ENCODE measurements at regions not wholly inside any gene's neighbourhood (a gene's known extent, or its start where the extent isn't known, plus 50 kb on each side); places are given as distances from the start of the nearest gene placed in this dataset.
"Not testable (repeated sequence)": the region's sequence is repeated elsewhere in the genome, so short reads cannot be mapped to it uniquely, and the experiment has no call there.

- DNase-seq (ENCODE audit: low spot score) = no peak
These were observed 211.4 kb downstream of the DEPDC1B start for GRCh38 chr5:60488466-60489130.

DNA sequence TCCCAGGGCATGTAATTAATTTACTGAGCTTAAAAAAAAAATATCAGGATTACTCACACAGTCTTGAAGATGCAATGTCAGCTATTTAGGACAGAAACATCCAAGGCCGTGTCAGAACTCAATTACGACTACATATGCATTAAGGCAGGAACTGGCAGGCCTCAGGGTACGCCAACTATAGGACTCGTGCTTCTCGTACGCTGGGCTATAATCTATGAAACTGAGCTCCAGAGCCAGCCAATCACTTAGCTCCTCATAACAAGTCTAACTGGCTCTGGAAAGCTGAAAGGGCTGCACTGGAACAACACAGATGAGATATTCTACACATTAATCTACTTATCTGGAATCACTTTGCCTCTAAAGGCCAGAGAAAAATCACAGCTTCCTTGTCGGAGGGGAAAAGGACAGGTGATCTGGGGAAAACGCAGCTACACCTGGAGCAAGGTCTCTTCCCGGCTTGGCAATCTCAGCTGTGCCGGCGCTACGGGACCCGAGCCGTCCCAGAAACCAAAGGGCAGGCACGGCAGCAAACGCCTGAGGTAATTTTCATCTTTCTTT lies 212.0 kb downstream of the DEPDC1B start:
- peak; percentile 44 for DNase-seq (ENCODE audit: low spot score)

GRCh38 chr5:60487476-60487875 lies 212.5 kb downstream of the DEPDC1B start:
- no peak for DNase-seq (ENCODE audit: low spot score)

GRCh38 chr5:60485361-60485760 lies 214.6 kb downstream of the DEPDC1B start:
- no peak for DNase-seq (ENCODE audit: low spot score)

- DNase-seq (ENCODE audit: low spot score) = no peak
These were observed 216.9 kb downstream of the DEPDC1B start for GRCh38 chr5:60483050-60483449.

GRCh38 chr5:60482301-60482700 lies 217.7 kb downstream of the DEPDC1B start:
- DNase-seq (ENCODE audit: low spot score) = no peak

DNA sequence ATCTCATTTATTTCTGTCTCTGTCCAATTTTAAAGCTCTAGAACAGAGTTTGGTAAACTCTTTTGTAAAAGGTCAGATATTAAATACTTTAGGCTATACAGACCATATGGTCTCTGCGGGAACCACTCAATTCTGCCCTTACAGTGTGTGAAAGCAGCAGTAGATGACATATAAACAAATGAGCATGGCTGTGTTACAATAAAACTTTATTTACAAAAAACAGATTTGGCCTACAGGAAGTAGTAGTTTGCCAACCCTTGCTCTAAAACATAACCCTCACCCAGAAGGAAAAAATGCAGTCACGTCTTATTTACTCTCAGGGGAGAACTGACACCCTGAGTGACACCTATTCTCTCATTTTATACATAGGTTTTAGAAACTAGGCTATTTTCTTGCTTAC lies 220.4 kb downstream of the DEPDC1B start:
- no peak for DNase-seq (ENCODE audit: low spot score)

GRCh38 chr5:60477849-60478248 lies 222.1 kb downstream of the DEPDC1B start:
- DNase-seq (ENCODE audit: low spot score) = no peak

DNA sequence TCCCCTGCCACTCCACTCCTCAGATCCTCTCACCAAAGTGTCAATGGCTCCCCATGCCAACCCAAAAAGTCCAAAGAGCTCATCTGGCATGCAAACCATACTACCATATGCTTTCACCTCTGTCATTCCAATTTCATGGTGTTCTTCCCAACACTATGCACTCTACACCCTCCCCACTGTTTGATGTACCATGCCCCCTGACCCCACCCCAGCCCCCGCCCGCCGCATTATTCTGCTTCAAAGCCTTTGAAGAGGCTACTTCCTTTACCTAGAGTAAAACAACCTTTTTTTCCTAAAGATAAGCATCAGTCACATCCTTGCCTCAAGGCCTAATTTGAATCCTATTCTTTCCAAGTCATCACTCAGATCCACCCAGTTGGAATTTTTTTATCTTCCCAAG lies 226.3 kb downstream of the DEPDC1B start:
- no peak for DNase-seq (ENCODE audit: low spot score)

DNA sequence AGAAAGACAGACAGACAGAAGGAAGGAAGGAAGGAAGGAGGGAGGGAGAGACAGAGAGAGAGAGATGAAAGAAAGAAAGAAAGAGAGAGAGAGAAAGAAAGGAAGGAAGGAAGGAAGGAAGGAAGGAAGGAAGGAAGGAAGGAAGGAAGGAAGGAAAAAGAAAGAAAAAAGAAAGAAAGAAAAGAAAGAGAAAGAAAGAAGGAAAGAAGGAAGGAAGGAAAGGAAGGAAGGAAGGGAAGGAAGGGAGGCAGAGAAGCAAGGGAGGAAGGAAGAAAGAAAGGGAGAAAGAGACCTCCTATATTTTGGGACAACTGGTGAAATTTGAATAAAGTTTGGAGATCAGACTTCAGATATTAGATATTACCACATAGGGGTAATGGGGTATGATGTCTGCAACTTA lies 226.9 kb downstream of the DEPDC1B start:
- not testable (repeated sequence) for DNase-seq (ENCODE audit: low spot score)

- no peak for DNase-seq (ENCODE audit: low spot score)
These were observed 229.1 kb downstream of the DEPDC1B start for GRCh38 chr5:60470881-60471280.

DNA sequence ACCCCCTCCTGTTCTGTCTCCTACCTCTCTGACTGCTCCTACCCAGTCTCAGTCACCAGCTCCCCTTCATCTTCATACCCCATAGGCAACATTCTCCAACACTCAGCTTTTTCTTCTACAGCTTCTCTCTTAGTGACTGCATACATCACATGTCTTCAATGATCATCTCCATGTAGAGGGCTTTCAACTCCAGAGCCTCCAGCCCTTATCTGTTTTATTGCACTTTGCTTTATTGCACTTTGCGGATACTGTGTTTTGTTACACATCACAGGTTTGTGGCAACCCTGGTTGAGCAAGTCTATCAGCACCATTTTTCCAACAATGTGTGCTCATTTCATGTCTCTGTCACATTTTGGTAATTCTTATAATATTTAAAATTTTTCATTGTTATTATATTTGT lies 230.7 kb downstream of the DEPDC1B start:
- no peak for DNase-seq (ENCODE audit: low spot score)

- no peak for DNase-seq (ENCODE audit: low spot score)
These were observed 236.6 kb downstream of the DEPDC1B start for GRCh38 chr5:60463179-60463868.

- no peak for DNase-seq (ENCODE audit: low spot score)
These were observed 241.3 kb downstream of the DEPDC1B start for GRCh38 chr5:60458666-60459065.

DNA sequence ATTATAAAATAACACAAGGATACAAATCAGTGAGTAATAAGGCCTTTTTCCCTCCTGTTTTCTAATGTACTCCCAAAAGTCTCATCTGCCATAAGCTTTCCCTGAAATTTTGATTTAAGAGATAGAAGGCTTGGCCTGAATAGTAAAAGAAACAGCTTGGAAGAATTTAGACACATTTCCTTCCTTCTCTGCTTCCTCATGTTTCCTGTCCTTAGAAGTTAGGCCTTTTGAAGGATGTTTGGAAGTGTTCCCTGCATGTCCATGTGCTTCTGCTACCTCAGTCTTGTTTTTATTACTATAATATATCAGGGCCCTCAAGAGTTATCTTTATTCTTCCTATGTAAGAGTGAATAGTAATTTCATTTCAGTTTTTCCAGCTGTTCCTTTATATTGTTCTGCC lies 242.7 kb downstream of the DEPDC1B start:
- DNase-seq (ENCODE audit: low spot score) = no peak

DNA sequence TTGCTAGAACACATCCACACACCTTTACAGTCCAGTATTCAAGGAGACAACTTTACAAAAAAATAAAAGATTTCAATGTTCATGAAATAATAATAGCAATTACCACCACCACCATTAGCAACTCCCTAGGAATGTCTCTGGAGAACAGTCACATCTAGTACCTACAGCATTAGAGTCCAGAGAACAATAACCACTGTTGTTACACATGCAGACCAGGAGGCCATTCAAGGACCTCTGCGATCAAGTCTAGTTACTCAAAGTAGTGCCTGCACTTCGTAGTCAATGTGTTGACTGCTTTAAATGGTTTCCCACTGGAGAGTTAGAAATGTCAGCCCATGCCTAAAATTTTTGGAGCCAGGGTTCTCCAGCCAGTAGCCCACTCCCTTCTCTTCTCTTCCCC lies 244.4 kb downstream of the DEPDC1B start:
- no peak for DNase-seq (ENCODE audit: low spot score)

- not testable (repeated sequence) for DNase-seq (ENCODE audit: low spot score)
These were observed 245.7 kb downstream of the DEPDC1B start for GRCh38 chr5:60454277-60454676.

- no peak for DNase-seq (ENCODE audit: low spot score)
These were observed 246.6 kb downstream of the DEPDC1B start for GRCh38 chr5:60453186-60453976.

GRCh38 chr5:60448600-60448999 lies 251.4 kb downstream of the DEPDC1B start:
- DNase-seq (ENCODE audit: low spot score) = no peak

GRCh38 chr5:60447488-60447920 lies 252.5 kb downstream of the DEPDC1B start:
- no peak for DNase-seq (ENCODE audit: low spot score)

DNA sequence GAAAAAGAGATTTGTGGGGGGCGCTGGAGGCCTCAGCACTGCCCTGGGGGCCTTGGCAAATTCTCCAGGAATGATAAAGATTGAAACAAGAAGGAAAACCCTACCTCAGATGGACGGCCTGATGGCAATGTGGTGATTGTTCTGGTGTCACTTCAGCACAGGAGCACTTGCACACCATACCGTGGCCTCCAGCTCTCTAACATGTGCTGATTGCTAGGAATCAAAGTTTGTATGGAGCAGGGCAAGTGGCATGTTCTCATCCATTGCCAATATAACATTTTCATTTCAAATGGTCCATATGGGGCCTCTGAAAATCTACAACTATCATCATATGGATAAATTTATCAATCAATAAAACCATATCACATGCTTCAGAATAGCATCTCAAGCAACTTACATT lies 253.0 kb downstream of the DEPDC1B start:
- no peak for DNase-seq (ENCODE audit: low spot score)

- no peak for DNase-seq (ENCODE audit: low spot score)
These were observed 254.0 kb downstream of the DEPDC1B start for GRCh38 chr5:60445921-60446320.

Measured in ureter (tissue), 1 donor.